ENCODE measurements at regions not wholly inside any gene's neighbourhood (a gene's known extent, or its start where the extent isn't known, plus 50 kb on each side); places are given as distances from the start of the nearest gene placed in this dataset.

- H3K27me3 ChIP-seq (replicated peaks in 2 of 5; ENCODE audit: control insufficient read depth in 4 of 5, insufficient read depth in 5 of 5, low read length in 4 of 5) = peaks cover 2 to 41% (median 5%) of the 10 kb centered on the region in 5 experiments
- ChIA-PET POLR2A (no interaction called here), CTCF (interaction anchor here (0.9 to 6.6 kb wide), 8 partner anchors 12 to 246 kb away, joined by 3 to 58 read pairs (median 4); no protein-coding TSS in a partner anchor)
- no peaks in the 10 kb centered on the region for H3K36me3 ChIP-seq (ENCODE audit: control insufficient read depth in 4 of 4, insufficient read depth in 4 of 4, low read length in 3 of 4)
- DNase-seq = no peak
- H3K4me3 ChIP-seq (ENCODE audit: control insufficient read depth in 1 of 7, extremely low read depth in 1 of 7, insufficient read depth in 4 of 7, low read depth in 2 of 7, low read length in 6 of 7) = no peak overlapping the region
- H3K4me1 ChIP-seq (ENCODE audit: control extremely low read depth in 1 of 4, control insufficient read depth in 4 of 4, insufficient read depth in 4 of 4, low read length in 3 of 4) = no peaks in the 10 kb centered on the region
- H3K27ac ChIP-seq (ENCODE audit: insufficient read depth in 1 of 2, low read depth in 1 of 2, low read length in 2 of 2, poor library complexity in 1 of 2, severe bottlenecking in 2 of 2) = no peak overlapping the region
- 84% methylated on average over 5 of the region's 9 CpGs for WGBS (ENCODE audit: insufficient coverage)
- peaks cover 0 to 5% (median 0%) of the 10 kb centered on the region in 5 experiments for H3K9me3 ChIP-seq (ENCODE audit: control extremely low read depth in 1 of 5, control insufficient read depth in 4 of 5, insufficient read depth in 2 of 5, low read depth in 1 of 5, low read length in 4 of 5)
Observed at GRCh38 chr20:40738976-40739375, 49.9 kb upstream of the MAFB start.

GRCh38 chr20:40739841-40740240 is 50.8 kb upstream of the MAFB start:
- Histone ChIP-seq H3K27ac (ENCODE audit: insufficient read depth in 1 of 2, low read depth in 1 of 2, low read length in 2 of 2, poor library complexity in 1 of 2, severe bottlenecking in 2 of 2) (no peak overlapping the region), H3K27me3 (replicated peaks in 2 of 5; ENCODE audit: control insufficient read depth in 4 of 5, insufficient read depth in 5 of 5, low read length in 4 of 5) (peaks cover 2 to 39% (median 5%) of the 10 kb centered on the region in 5 experiments), H3K36me3 (ENCODE audit: control insufficient read depth in 4 of 4, insufficient read depth in 4 of 4, low read length in 3 of 4) (no peaks in the 10 kb centered on the region), H3K4me3 (ENCODE audit: control insufficient read depth in 1 of 7, extremely low read depth in 1 of 7, insufficient read depth in 4 of 7, low read depth in 2 of 7, low read length in 6 of 7) (no peak overlapping the region), H3K9me3 (ENCODE audit: control extremely low read depth in 1 of 5, control insufficient read depth in 4 of 5, insufficient read depth in 2 of 5, low read depth in 1 of 5, low read length in 4 of 5) (peaks cover 0 to 5% (median 0%) of the 10 kb centered on the region in 5 experiments), H3K4me1 (ENCODE audit: control extremely low read depth in 1 of 4, control insufficient read depth in 4 of 4, insufficient read depth in 4 of 4, low read length in 3 of 4) (no peaks in the 10 kb centered on the region)
- whole genome bisulfite sequencing (ENCODE audit: insufficient coverage) = no CpG with 5 or more reads among the region's 1 CpG
- ChIA-PET CTCF (interaction anchor here (0.7 to 6.6 kb wide), 11 partner anchors 11 to 245 kb away, joined by 3 to 58 read pairs (median 3); no protein-coding TSS in a partner anchor), POLR2A (no interaction called here)
- DNase-seq = no peak

GRCh38 chr20:40741507-40742106 is 52.6 kb upstream of the MAFB start:
- POLR2A ChIA-PET = no interaction called here
- H3K27ac ChIP-seq (ENCODE audit: insufficient read depth in 1 of 2, low read depth in 1 of 2, low read length in 2 of 2, poor library complexity in 1 of 2, severe bottlenecking in 2 of 2) = no peak overlapping the region
- peaks cover 0 to 38% (median 7%) of the 10 kb centered on the region in 5 experiments for H3K27me3 ChIP-seq (replicated peaks in 2 of 5; ENCODE audit: control insufficient read depth in 4 of 5, insufficient read depth in 5 of 5, low read length in 4 of 5)
- peak; percentile 37 to 68 (median 59) for DNase-seq
- CTCF ChIA-PET = interaction anchor here (0.8 to 6.6 kb wide), 15 partner anchors 9 to 1642 kb away, joined by 3 to 58 read pairs (median 4); no protein-coding TSS in a partner anchor
- H3K4me3 ChIP-seq (ENCODE audit: control insufficient read depth in 1 of 7, extremely low read depth in 1 of 7, insufficient read depth in 4 of 7, low read depth in 2 of 7, low read length in 6 of 7) = no peak overlapping the region
- no peaks in the 10 kb centered on the region for H3K9me3 ChIP-seq (ENCODE audit: control extremely low read depth in 1 of 5, control insufficient read depth in 4 of 5, insufficient read depth in 2 of 5, low read depth in 1 of 5, low read length in 4 of 5)
- no peaks in the 10 kb centered on the region for H3K4me1 ChIP-seq (ENCODE audit: control extremely low read depth in 1 of 4, control insufficient read depth in 4 of 4, insufficient read depth in 4 of 4, low read length in 3 of 4)
- 56% methylated on average over 2 of the region's 6 CpGs for WGBS (ENCODE audit: insufficient coverage)
- H3K36me3 ChIP-seq (ENCODE audit: control insufficient read depth in 4 of 4, insufficient read depth in 4 of 4, low read length in 3 of 4) = no peaks in the 10 kb centered on the region

- H3K4me1 ChIP-seq (ENCODE audit: control extremely low read depth in 1 of 4, control insufficient read depth in 4 of 4, insufficient read depth in 4 of 4, low read length in 3 of 4) = no peaks in the 10 kb centered on the region
- ChIA-PET CTCF (interaction anchor here (1.3 to 6.6 kb wide), 3 partner anchors 202 to 391 kb away, joined by 3 to 58 read pairs (median 39); no protein-coding TSS in a partner anchor), POLR2A (no interaction called here)
- peaks cover 0 to 37% (median 8%) of the 10 kb centered on the region in 5 experiments for H3K27me3 ChIP-seq (replicated peaks in 2 of 5; ENCODE audit: control insufficient read depth in 4 of 5, insufficient read depth in 5 of 5, low read length in 4 of 5)
- no peak overlapping the region for H3K4me3 ChIP-seq (ENCODE audit: control insufficient read depth in 1 of 7, extremely low read depth in 1 of 7, insufficient read depth in 4 of 7, low read depth in 2 of 7, low read length in 6 of 7)
- WGBS (ENCODE audit: insufficient coverage) = 95% methylated on average over 5 of the region's 8 CpGs
- no peaks in the 10 kb centered on the region for H3K9me3 ChIP-seq (ENCODE audit: control extremely low read depth in 1 of 5, control insufficient read depth in 4 of 5, insufficient read depth in 2 of 5, low read depth in 1 of 5, low read length in 4 of 5)
- H3K36me3 ChIP-seq (ENCODE audit: control insufficient read depth in 4 of 4, insufficient read depth in 4 of 4, low read length in 3 of 4) = no peaks in the 10 kb centered on the region
- H3K27ac ChIP-seq (ENCODE audit: insufficient read depth in 1 of 2, low read depth in 1 of 2, low read length in 2 of 2, poor library complexity in 1 of 2, severe bottlenecking in 2 of 2) = no peak overlapping the region
- DNase-seq = no peak
Observed at GRCh38 chr20:40743141-40743775, 54.2 kb upstream of the MAFB start.

GRCh38 chr20:40744072-40744817 is 55.2 kb upstream of the MAFB start:
- Histone ChIP-seq H3K4me1 (ENCODE audit: control extremely low read depth in 1 of 4, control insufficient read depth in 4 of 4, insufficient read depth in 4 of 4, low read length in 3 of 4) (no peaks in the 10 kb centered on the region), H3K9me3 (ENCODE audit: control extremely low read depth in 1 of 5, control insufficient read depth in 4 of 5, insufficient read depth in 2 of 5, low read depth in 1 of 5, low read length in 4 of 5) (no peaks in the 10 kb centered on the region), H3K27me3 (replicated peaks in 2 of 5; ENCODE audit: control insufficient read depth in 4 of 5, insufficient read depth in 5 of 5, low read length in 4 of 5) (peaks cover 0 to 34% (median 3%) of the 10 kb centered on the region in 5 experiments), H3K4me3 (ENCODE audit: control insufficient read depth in 1 of 7, extremely low read depth in 1 of 7, insufficient read depth in 4 of 7, low read depth in 2 of 7, low read length in 6 of 7) (no peak overlapping the region), H3K27ac (ENCODE audit: insufficient read depth in 1 of 2, low read depth in 1 of 2, low read length in 2 of 2, poor library complexity in 1 of 2, severe bottlenecking in 2 of 2) (no peak overlapping the region), H3K36me3 (ENCODE audit: control insufficient read depth in 4 of 4, insufficient read depth in 4 of 4, low read length in 3 of 4) (no peaks in the 10 kb centered on the region)
- 80% methylated on average over 7 of the region's 15 CpGs for WGBS (ENCODE audit: insufficient coverage)
- POLR2A ChIA-PET = no interaction called here
- DNase-seq = peak in 1 of 3 donors; percentile 14
- CTCF ChIA-PET = interaction anchor here (0.8 to 6.6 kb wide), 4 partner anchors 202 to 350 kb away, joined by 3 to 58 read pairs (median 3); no protein-coding TSS in a partner anchor

GRCh38 chr20:40744818-40745175 is 55.8 kb upstream of the MAFB start:
- Histone ChIP-seq H3K27ac (ENCODE audit: insufficient read depth in 1 of 2, low read depth in 1 of 2, low read length in 2 of 2, poor library complexity in 1 of 2, severe bottlenecking in 2 of 2) (no peak overlapping the region), H3K27me3 (replicated peaks in 2 of 5; ENCODE audit: control insufficient read depth in 4 of 5, insufficient read depth in 5 of 5, low read length in 4 of 5) (peaks cover 0 to 29% (median 6%) of the 10 kb centered on the region in 5 experiments), H3K4me1 (ENCODE audit: control extremely low read depth in 1 of 4, control insufficient read depth in 4 of 4, insufficient read depth in 4 of 4, low read length in 3 of 4) (no peaks in the 10 kb centered on the region), H3K9me3 (ENCODE audit: control extremely low read depth in 1 of 5, control insufficient read depth in 4 of 5, insufficient read depth in 2 of 5, low read depth in 1 of 5, low read length in 4 of 5) (no peaks in the 10 kb centered on the region), H3K36me3 (ENCODE audit: control insufficient read depth in 4 of 4, insufficient read depth in 4 of 4, low read length in 3 of 4) (no peaks in the 10 kb centered on the region), H3K4me3 (ENCODE audit: control insufficient read depth in 1 of 7, extremely low read depth in 1 of 7, insufficient read depth in 4 of 7, low read depth in 2 of 7, low read length in 6 of 7) (no peak overlapping the region)
- ChIA-PET POLR2A (no interaction called here), CTCF (interaction anchor here (0.8 to 6.6 kb wide), 5 partner anchors 20 to 350 kb away, joined by 3 to 58 read pairs (median 3); no protein-coding TSS in a partner anchor)
- DNase-seq = no peak
- 100% methylated on average over 2 of the region's 3 CpGs for WGBS (ENCODE audit: insufficient coverage)

All from common myeloid progenitor, CD34-positive (primary cell).